Fibroblast of lung (primary cell): ENCODE measurements at regions not wholly inside any gene's neighbourhood (a gene's known extent, or its start where the extent isn't known, plus 50 kb on each side); places are given as distances from the start of the nearest gene placed in this dataset.

Source experiments
- DNase-seq, 2 donors: peaks; one replicate each; pipeline versions ENCODE4 v3.0.0 to v3.0.0-alpha.2; 2010; ENCODE audit warnings: low read depth in 2 of 2
- H2AFZ ChIP-seq: 2 replicates; pipeline ENCODE4 v1.5.1; 2012; ENCODE audit warnings: low read length, control low read depth, inconsistent platforms
- H3K27ac ChIP-seq: 2 replicates; pipeline ENCODE4 v1.5.1; 2011; ENCODE audit warnings: low read length, control low read depth; ENCODE audit not compliant: insufficient read depth
- H3K27me3 ChIP-seq: 2 replicates; pipeline ENCODE4 v1.5.1; 2011; ENCODE audit warnings: mild to moderate bottlenecking, low read length; ENCODE audit not compliant: control insufficient read depth, insufficient read depth
- H3K36me3 ChIP-seq: 2 replicates; pipeline ENCODE4 v1.5.1; 2011; ENCODE audit warnings: low read length; ENCODE audit not compliant: control insufficient read depth, insufficient read depth
- H3K4me1 ChIP-seq: 2 replicates; pipeline ENCODE4 v1.5.1; 2011; ENCODE audit warnings: low read length; ENCODE audit not compliant: control insufficient read depth, insufficient read depth; ENCODE audit errors: extremely low read depth
- H3K4me2 ChIP-seq: 2 replicates; pipeline ENCODE4 v1.5.1; 2011; ENCODE audit warnings: low read length, control low read depth; ENCODE audit not compliant: insufficient read depth; ENCODE audit errors: extremely low read depth
- H3K4me3 ChIP-seq, 4 experiments: fragments of 200-600 bp in 1 of 4; sonication (generic) in 1 of 4; replicated peaks in 1 of 4; 2 replicates each; pipeline ENCODE4 v1.5.1; 2011 to 2016; ENCODE audit warnings: low read length in 4 of 4, low read depth in 3 of 4, mild to moderate bottlenecking in 3 of 4, control low read depth in 2 of 4, inconsistent platforms in 1 of 4, mixed read lengths in 1 of 4; ENCODE audit not compliant: insufficient read depth in 1 of 4; ENCODE audit errors: control extremely low read depth in 1 of 4
- H3K79me2 ChIP-seq: 2 replicates; pipeline ENCODE4 v1.5.1; 2012; ENCODE audit warnings: mild to moderate bottlenecking, low read length, inconsistent platforms; ENCODE audit not compliant: control insufficient read depth, insufficient read depth
- H3K9ac ChIP-seq: 2 replicates; pipeline ENCODE4 v1.5.1; 2011; ENCODE audit warnings: mild to moderate bottlenecking, low read length, control low read depth; ENCODE audit not compliant: insufficient read depth
- H3K9me3 ChIP-seq: 2 replicates; pipeline ENCODE4 v1.5.1; 2012; ENCODE audit warnings: low read depth, low read length; ENCODE audit not compliant: control insufficient read depth, insufficient read depth
- H4K20me1 ChIP-seq: 2 replicates; pipeline ENCODE4 v1.5.1; 2011; ENCODE audit warnings: low read length; ENCODE audit not compliant: control insufficient read depth, insufficient read depth; ENCODE audit errors: extremely low read depth
- CTCF ChIP-seq, 2 donors: IDR thresholded peaks in 1 of 2; conservative IDR thresholded peaks in 1 of 2; 1 replicate in 1 of 2; 2 replicates in 1 of 2; pipeline ENCODE4 v1.5.1; 2011 to 2012; ENCODE audit warnings: low read length in 2 of 2, control low read depth in 1 of 2, inconsistent platforms in 1 of 2, low read depth in 1 of 2, mild to moderate bottlenecking in 1 of 2
- EZH2 ChIP-seq: IDR thresholded peaks from 2 replicates; pipeline ENCODE4 v1.5.1; 2012; ENCODE audit warnings: low read length, control low read depth, mild to moderate bottlenecking; ENCODE audit errors: missing control alignments

- H3K4me2 ChIP-seq: no peak overlapping the region
- no peaks in the 10 kb centered on the region for H4K20me1 ChIP-seq
- H3K27me3 ChIP-seq: no peaks in the 10 kb centered on the region
- no peak overlapping the region for H3K9ac ChIP-seq
- no peak overlapping the region for H3K27ac ChIP-seq
- no peaks in the 10 kb centered on the region for H3K36me3 ChIP-seq
- H3K9me3 ChIP-seq: no peaks in the 10 kb centered on the region
- H3K79me2 ChIP-seq: no peaks in the 10 kb centered on the region
- TF ChIP-seq EZH2 (no peak), CTCF (conservative IDR thresholded peaks at IDR 0.05 in 1 of 2, IDR thresholded peaks at IDR 0.05 in 1 of 2; ENCODE audit: low read depth in 1 of 2, low read length in 2 of 2) (no peak)
- no peak for DNase-seq
- no peak overlapping the region for H3K4me3 ChIP-seq
- no peaks in the 10 kb centered on the region for H3K4me1 ChIP-seq
- no peak overlapping the region for H2AFZ ChIP-seq
These were observed 336.1 kb upstream of the ZP4 start for GRCh38 chr1:238226810-238227209.

GRCh38 chr1:238223076-238223640 lies 332.4 kb upstream of the ZP4 start:
- H3K4me1 ChIP-seq: no peaks in the 10 kb centered on the region
- H3K9me3 ChIP-seq: no peaks in the 10 kb centered on the region
- H4K20me1 ChIP-seq: no peaks in the 10 kb centered on the region
- H3K9ac ChIP-seq: no peak overlapping the region
- H3K36me3 ChIP-seq: no peaks in the 10 kb centered on the region
- no peak overlapping the region for H2AFZ ChIP-seq
- no peak overlapping the region for H3K4me3 ChIP-seq
- no peak overlapping the region for H3K27ac ChIP-seq
- no peak overlapping the region for H3K4me2 ChIP-seq
- no peaks in the 10 kb centered on the region for H3K27me3 ChIP-seq
- no peak for TF ChIP-seq CTCF (conservative IDR thresholded peaks at IDR 0.05 in 1 of 2, IDR thresholded peaks at IDR 0.05 in 1 of 2; ENCODE audit: low read depth in 1 of 2, low read length in 2 of 2)
- no peak for TF ChIP-seq EZH2
- no peaks in the 10 kb centered on the region for H3K79me2 ChIP-seq
- peak in 1 of 2 donors; percentile 67 for DNase-seq

GRCh38 chr1:238221738-238222137 lies 331.0 kb upstream of the ZP4 start:
- H4K20me1 ChIP-seq: no peaks in the 10 kb centered on the region
- no peak overlapping the region for H3K9ac ChIP-seq

More at GRCh38 chr1:238221738-238222137, 331.0 kb upstream of the ZP4 start:
- H3K27ac ChIP-seq: no peak overlapping the region
- H3K4me1 ChIP-seq: no peaks in the 10 kb centered on the region
- DNase-seq: no peak
- no peak overlapping the region for H2AFZ ChIP-seq
- no peak overlapping the region for H3K4me2 ChIP-seq
- no peak overlapping the region for H3K4me3 ChIP-seq
- no peaks in the 10 kb centered on the region for H3K27me3 ChIP-seq
- no peaks in the 10 kb centered on the region for H3K36me3 ChIP-seq
- H3K79me2 ChIP-seq: no peaks in the 10 kb centered on the region
- no peaks in the 10 kb centered on the region for H3K9me3 ChIP-seq
- no peak for TF ChIP-seq CTCF (conservative IDR thresholded peaks at IDR 0.05 in 1 of 2, IDR thresholded peaks at IDR 0.05 in 1 of 2; ENCODE audit: low read depth in 1 of 2, low read length in 2 of 2)
- TF ChIP-seq EZH2: no peak
